OCI-LY3 (cell line): ENCODE measurements at regions not wholly inside any gene's neighbourhood (a gene's known extent, or its start where the extent isn't known, plus 50 kb on each side); places are given as distances from the start of the nearest gene placed in this dataset.

Experiments
- CTCF ChIP-seq: fragments of 200-600, 300-600 bp; sonication (generic); IDR thresholded peaks from 2 replicates; pipeline ENCODE4 v1.5.1; 2014; ENCODE audit warnings: antibody characterized with exemption, low read length, low read depth
- EZH2phosphoT487 ChIP-seq: fragments of 200-600 bp; shearing (Covaris generic); IDR thresholded peaks from 2 replicates; pipeline ENCODE4 v1.6.1; 2018; ENCODE audit warnings: antibody characterized with exemption, mixed run types, low read depth

- no peak for TF ChIP-seq CTCF
- TF ChIP-seq EZH2phosphoT487: no peak
Measured at GRCh38 chr1:232178191-232178590, 451.7 kb downstream of the SIPA1L2 start.
